Fibroblast of pulmonary artery (primary cell): ENCODE measurements at regions not wholly inside any gene's neighbourhood (a gene's known extent, or its start where the extent isn't known, plus 50 kb on each side); places are given as distances from the start of the nearest gene placed in this dataset.

ENCODE experiments used
- DNase-seq: peaks from one replicate; pipeline ENCODE4 v3.0.0-alpha.2; 2010; ENCODE audit warnings: low read depth
- H3K4me3 ChIP-seq: replicated peaks from 2 replicates; pipeline ENCODE4 v1.5.1; 2011; ENCODE audit warnings: low read depth, mild to moderate bottlenecking, control low read depth, low read length, moderate library complexity
- CTCF ChIP-seq: IDR thresholded peaks from 2 replicates; pipeline ENCODE4 v1.5.1; 2011; ENCODE audit warnings: mild to moderate bottlenecking, control low read depth, low read length, inconsistent platforms; ENCODE audit errors: missing control alignments

GRCh38 chr4:32485956-32486355, 1765.8 kb downstream of the PCDH7 start:
- no peak overlapping the region for H3K4me3 ChIP-seq
- TF ChIP-seq CTCF: no peak
- peak; percentile 41 for DNase-seq

GRCh38 chr4:32488690-32489089, 1768.5 kb downstream of the PCDH7 start:
- no peak overlapping the region for H3K4me3 ChIP-seq
- TF ChIP-seq CTCF: no peak
- DNase-seq: peak; percentile 68

- DNase-seq: peak; percentile 96
- no peak for TF ChIP-seq CTCF
- no peak overlapping the region for H3K4me3 ChIP-seq
Observed at GRCh38 chr4:32499171-32499570, 1779.0 kb downstream of the PCDH7 start.

- TF ChIP-seq CTCF: no peak
- no peak for DNase-seq
- H3K4me3 ChIP-seq: no peak overlapping the region
Observed at GRCh38 chr4:32503241-32503640, 1783.1 kb downstream of the PCDH7 start.

DNA sequence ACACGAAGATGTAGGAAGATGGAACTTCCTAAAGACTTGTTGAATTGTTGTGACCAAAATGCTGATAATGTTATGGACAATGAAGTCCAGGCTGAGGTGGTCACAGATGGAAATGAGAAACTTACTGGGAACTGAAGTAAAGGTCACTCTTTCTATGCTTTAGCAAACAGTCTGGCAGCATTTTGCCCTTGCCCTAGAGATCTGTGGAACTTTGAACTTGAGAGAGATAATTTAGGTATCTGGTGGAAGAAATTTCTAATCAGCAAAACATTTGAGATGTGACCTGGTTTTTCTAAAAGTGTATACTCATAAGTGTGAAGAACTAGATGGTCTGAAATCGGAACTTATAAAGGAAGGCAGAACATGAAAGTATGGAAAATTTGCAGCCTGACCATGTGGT, 1785.9 kb downstream of the PCDH7 start:
- TF ChIP-seq CTCF: no peak
- no peak overlapping the region for H3K4me3 ChIP-seq
- no peak for DNase-seq

DNA sequence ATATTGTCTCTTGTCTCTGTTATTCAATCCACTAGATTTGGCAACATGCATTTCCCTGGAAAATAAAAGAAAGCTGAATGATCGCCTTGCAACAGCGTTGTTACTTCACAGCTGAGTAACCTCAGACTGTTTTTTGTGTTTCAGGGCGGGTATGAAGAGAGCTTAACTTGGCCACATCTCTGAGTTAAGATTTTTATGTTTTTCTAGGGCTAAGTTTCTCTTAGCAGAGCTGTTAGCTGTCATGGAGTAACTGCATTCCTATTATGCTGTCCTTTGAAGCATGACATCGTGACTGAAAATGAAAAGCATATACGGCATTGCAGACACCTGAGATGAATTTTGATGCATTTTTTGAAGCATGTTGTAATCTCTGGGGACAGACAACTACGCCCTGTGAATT, 1798.9 kb downstream of the PCDH7 start:
- no peak overlapping the region for H3K4me3 ChIP-seq
- DNase-seq: peak; percentile 56
- no peak for TF ChIP-seq CTCF

- H3K4me3 ChIP-seq: no peak overlapping the region
- DNase-seq: no peak
- TF ChIP-seq CTCF: no peak
Observed at GRCh38 chr4:32525420-32525819, 1805.3 kb downstream of the PCDH7 start.
